K562 (cell line): ENCODE measurements at regions not wholly inside any gene's neighbourhood (a gene's known extent, or its start where the extent isn't known, plus 50 kb on each side); places are given as distances from the start of the nearest gene placed in this dataset.

Experiments
- ATAC-seq: fragments of 200-7000 bp; cut with Tn5 transposase; 3 replicates; pipeline ENCODE4 v1.9.1; 2020; ENCODE audit warnings: moderate library complexity
- BruUV-seq: library from RNA; stranded (reverse); fragments of 400-500 nt; replicated peaks from 2 replicates; lab custom pipeline; 2021; lab: Mats Ljungman, UMichigan
- CTCF ChIA-PET: fragments of 300-600 bp; formaldehyde crosslinking; extraction: SDS; loops from one replicate; lab custom pipeline; 2021; ENCODE audit warnings: low intra/inter-chr PET ratio; lab: Yijun Ruan, JAX
- POLR2A ChIA-PET: fragments of 300-600, 350-650 bp; sonication (Branson Sonifier 250); formaldehyde crosslinking; extraction: SDS; loops from one replicate; lab custom pipeline; 2021; ENCODE audit warnings: antibody characterized with exemption, inconsistent platforms; lab: Yijun Ruan, JAX
- DNase-seq, 4 experiments: peaks; one replicate each; pipeline versions ENCODE4 v3.0.0 to v3.0.0-alpha.2; 2011 to 2018; ENCODE audit warnings: low spot score in 3 of 4, mixed read lengths in 3 of 4; ENCODE audit errors: extremely low read depth in 1 of 4
- FAIRE-seq: peaks from 2 replicates; lab custom pipeline; 2011; peaks lifted over from hg19 to GRCh38; lab: Jason Lieb, UNC
- H2AFZ ChIP-seq: 2 replicates; pipeline ENCODE4 v1.6.0; 2011; ENCODE audit warnings: low read depth, low read length, control low read depth, inconsistent platforms
- H3K27ac ChIP-seq: fragments of 200-600 bp; 3 replicates; pipeline ENCODE4 v1.8.0; 2011; ENCODE audit warnings: low read depth, mild to moderate bottlenecking, control low read depth, inconsistent platforms, low read length, moderate library complexity, mixed read lengths; ENCODE audit errors: extremely low read depth
- H3K27me3 ChIP-seq, 2 experiments: fragments of 300-600 bp in 1 of 2; 2 replicates in 1 of 2; 3 replicates in 1 of 2; pipeline versions ENCODE4 v1.6.0 to v1.8.0; 2011; ENCODE audit warnings: inconsistent platforms in 2 of 2, low read length in 2 of 2, mild to moderate bottlenecking in 1 of 2, mixed read lengths in 1 of 2, moderate library complexity in 1 of 2; ENCODE audit not compliant: control insufficient read depth in 2 of 2, insufficient read depth in 2 of 2
- H3K36me3 ChIP-seq: fragments of 300-600 bp; 3 replicates; pipeline ENCODE4 v1.8.0; 2011; ENCODE audit warnings: mild to moderate bottlenecking, low read length, inconsistent platforms; ENCODE audit not compliant: control insufficient read depth, insufficient read depth
- H3K4me1 ChIP-seq, 2 experiments: fragments of 200-600 bp in 1 of 2; replicated peaks in 1 of 2; 2 replicates in 1 of 2; 3 replicates in 1 of 2; pipeline versions ENCODE4 v1.5.1 to v1.8.0; 2011; ENCODE audit warnings: inconsistent platforms in 2 of 2, low read length in 2 of 2, mild to moderate bottlenecking in 1 of 2, mixed read lengths in 1 of 2, moderate library complexity in 1 of 2; ENCODE audit not compliant: control insufficient read depth in 2 of 2, insufficient read depth in 2 of 2
- H3K4me2 ChIP-seq: 2 replicates; pipeline ENCODE4 v1.6.1; 2011; ENCODE audit warnings: low read length, control low read depth, inconsistent platforms, mixed read lengths; ENCODE audit not compliant: insufficient read depth
- H3K4me3 ChIP-seq: fragments of 200-600 bp; sonication (generic), shearing (Covaris generic); 2 replicates; pipeline ENCODE4 v1.5.1; 2016; ENCODE audit warnings: control low read depth, inconsistent platforms
- H3K79me2 ChIP-seq: fragments of 200-600 bp; 3 replicates; pipeline ENCODE4 v1.8.0; 2011; ENCODE audit warnings: low read length, inconsistent platforms; ENCODE audit not compliant: control insufficient read depth, insufficient read depth
- H3K9ac ChIP-seq, 2 experiments: 2 replicates each; pipeline versions ENCODE4 v1.6.0 to v1.6.1; 2011; ENCODE audit warnings: low read depth in 2 of 2, low read length in 2 of 2, control low read depth in 1 of 2, inconsistent platforms in 1 of 2, mild to moderate bottlenecking in 1 of 2, mixed read lengths in 1 of 2; ENCODE audit not compliant: insufficient read depth in 1 of 2
- H3K9me1 ChIP-seq: one replicate; pipeline ENCODE4 v1.6.0; 2011; ENCODE audit warnings: inconsistent platforms, mild to moderate bottlenecking, low read length, moderate library complexity; ENCODE audit not compliant: control insufficient read depth, insufficient read depth
- H3K9me3 ChIP-seq: replicated peaks from 2 replicates; pipeline ENCODE4 v1.5.1; 2011; ENCODE audit warnings: low read depth, low read length, inconsistent platforms; ENCODE audit not compliant: control insufficient read depth, insufficient read depth
- H4K20me1 ChIP-seq: replicated peaks from 2 replicates; pipeline ENCODE4 v1.6.1; 2011; ENCODE audit warnings: low read length, inconsistent platforms, mixed read lengths; ENCODE audit not compliant: control insufficient read depth, insufficient read depth
- BHLHE40 ChIP-seq: IDR thresholded peaks from 2 replicates; pipeline ENCODE4 v1.6.1; 2011; ENCODE audit warnings: low read length, improper control_type of control experiment
- MBD2 ChIP-seq: sonication (generic); IDR thresholded peaks from 2 replicates; pipeline ENCODE4 v1.6.1; 2016; ENCODE audit warnings: low read depth, borderline replicate concordance
- NRF1 ChIP-seq, 2 experiments: fragments of 450-650 bp; IDR thresholded peaks in 1 of 2; conservative IDR thresholded peaks in 1 of 2; 2 replicates each; pipeline ENCODE4 v1.6.1; 2014; ENCODE audit warnings: mild to moderate bottlenecking in 2 of 2
- PBX2 ChIP-seq, 2 experiments: IDR thresholded peaks in 1 of 2; conservative IDR thresholded peaks in 1 of 2; 2 replicates each; pipeline ENCODE4 v1.6.1; 2016; ENCODE audit warnings: low read depth in 2 of 2, mild to moderate bottlenecking in 1 of 2, missing compliant biosample characterization in 1 of 2, missing genetic modification characterization in 1 of 2, moderate library complexity in 1 of 2
- POLR3G ChIP-seq: IDR thresholded peaks from 2 replicates; pipeline ENCODE4 v1.6.1; 2011; ENCODE audit not compliant: insufficient read length, insufficient replicate concordance; ENCODE audit errors: extremely low read depth
- PYGO2 ChIP-seq: fragments of 450-650 bp; IDR thresholded peaks from 2 replicates; pipeline ENCODE4 v1.6.1; 2016; ENCODE audit warnings: mild to moderate bottlenecking, missing genetic modification characterization, moderate library complexity, missing compliant biosample characterization
- ZFP91 ChIP-seq: sonication (generic); formaldehyde crosslinking; IDR thresholded peaks from 2 replicates; pipeline ENCODE4 v1.8.0; 2022; ENCODE audit warnings: mild to moderate bottlenecking, missing genetic modification reagents
- ZNF146 ChIP-seq: IDR thresholded peaks from one replicate; pipeline ENCODE4 v1.6.1; 2018; ENCODE audit warnings: missing compliant biosample characterization; ENCODE audit not compliant: unreplicated experiment
- ZNF589 ChIP-seq: fragments of 200-800 bp; sonication (Bioruptor generic); IDR thresholded peaks from 2 replicates; pipeline ENCODE4 v1.6.1; 2016; ENCODE audit warnings: low read depth, missing genetic modification characterization, missing compliant biosample characterization
- ZNF639 ChIP-seq, 2 experiments: fragments of 200-800 bp in 1 of 2; sonication (Bioruptor generic) in 1 of 2; sonication (generic) in 1 of 2; formaldehyde crosslinking in 1 of 2; IDR thresholded peaks in 1 of 2; conservative IDR thresholded peaks in 1 of 2; 2 replicates each; pipeline versions ENCODE4 v1.5.0 to v1.6.1; 2016 to 2020; ENCODE audit warnings: missing compliant biosample characterization in 1 of 2, missing genetic modification characterization in 1 of 2, missing genetic modification reagents in 1 of 2
- ZNF76 ChIP-seq: fragments of 250-450 bp; sonication (Bioruptor Pico); IDR thresholded peaks from 2 replicates; pipeline ENCODE4 v1.4.0; 2020; ENCODE audit warnings: mild to moderate bottlenecking, moderate library complexity, borderline replicate concordance
- WGBS: fragments of 100-300 bp; shearing (Covaris generic); methylation state at CpG from one replicate; pipeline ENCODE4 v1.1.6; 2016; ENCODE audit warnings: low coverage, mixed read lengths; ENCODE audit not compliant: insufficient coverage; ENCODE audit errors: missing lambda C conversion rate; 5-methylcytosine and 5-hydroxymethylcytosine counted together
- in situ Hi-C: fragments of 300-500 bp; cut with MboI; formaldehyde crosslinking; loops from 4 replicates; pipeline ENCODE4 v1.15.0; 2018; ENCODE audit warnings: inconsistent platforms, mixed read lengths
- intact Hi-C: fragments of 100-400 bp; cut with micrococcal nuclease; formaldehyde crosslinking; loops from 2 replicates; pipeline ENCODE4 v1.14.2; 2022
- TF ChIP-seq, protein P1 (sequence below): fragments of 250-450 bp; sonication (Bioruptor Pico); IDR thresholded peaks from 2 replicates; pipeline ENCODE4 v1.4.0; 2020; ENCODE audit warnings: borderline replicate concordance

DNA sequence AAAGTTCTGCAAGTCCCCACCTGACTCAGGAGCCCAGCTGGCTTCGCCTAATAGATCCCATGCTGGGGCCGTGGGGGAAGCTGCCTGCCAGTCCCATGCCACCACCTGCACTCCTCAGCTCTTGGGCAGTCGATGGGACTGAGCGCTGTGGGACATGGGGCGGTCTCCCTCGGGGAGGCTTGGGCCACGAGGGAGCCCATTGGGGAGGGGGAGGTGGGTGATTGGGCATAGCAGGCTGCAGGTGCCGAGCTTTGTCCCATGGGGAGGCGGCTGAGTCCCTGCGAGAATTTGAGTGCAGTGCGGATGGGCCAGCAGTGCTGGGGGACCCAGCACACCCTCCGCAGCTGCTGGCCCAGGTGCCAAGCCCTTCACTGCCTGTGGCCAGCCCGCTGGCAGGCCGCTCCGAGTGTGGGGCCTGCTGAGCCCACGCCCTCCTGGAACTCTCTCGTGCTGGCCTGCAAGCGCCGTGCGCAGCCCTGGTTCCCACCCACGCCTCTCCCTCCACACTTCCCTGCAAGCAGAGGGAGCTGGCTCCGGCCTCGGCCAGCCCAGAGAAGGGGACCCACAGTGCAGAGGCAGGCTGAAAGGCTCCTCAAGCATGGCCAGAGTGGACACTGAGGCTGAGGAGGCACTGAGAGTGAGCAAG, 467.3 kb downstream of the IRS2 start:
- Histone ChIP-seq H3K27me3 (no peaks in the 10 kb centered on the region), H3K9me1 (no peaks in the 10 kb centered on the region), H3K9me3 (no peaks in the 10 kb centered on the region), H3K79me2 (no peaks in the 10 kb centered on the region), H3K27ac (no peak overlapping the region), H4K20me1 (no peaks in the 10 kb centered on the region), H2AFZ (no peak overlapping the region), H3K36me3 (no peaks in the 10 kb centered on the region), H3K4me2 (no peak overlapping the region), H3K4me1 (no peaks in the 10 kb centered on the region), H3K4me3 (no peak overlapping the region), H3K9ac (no peak overlapping the region)
- FAIRE-seq: no peak
- intact Hi-C loops (no loop called here), in situ Hi-C loops (no loop called here)
- CTCF ChIA-PET: no interaction called here
- WGBS: 4% methylated on average over 15 of the region's 23 CpGs
- ATAC-seq: no peak
- DNase-seq: no peak
- POLR2A ChIA-PET: no interaction called here
- TF ChIP-seq PYGO2 (tag) (no peak), MBD2 (no peak), BHLHE40 (no peak), POLR3G (no peak), ZNF639 (CRISPR knock-in tag; conservative IDR thresholded peaks at IDR 0.05 in 1 of 2, IDR thresholded peaks at IDR 0.05 in 1 of 2) (no peak), ZFP91 (CRISPR knock-in tag) (no peak), ZNF76 (CRISPR knock-in tag) (no peak), PBX2 (CRISPR knock-in tag; IDR thresholded peaks at IDR 0.05; ENCODE audit: low read depth) (no peak), PBX2 (tag; conservative IDR thresholded peaks at IDR 0.05; ENCODE audit: low read depth) (no peak), ZNF589 (no peak), NRF1 (conservative IDR thresholded peaks at IDR 0.05 in 1 of 2, IDR thresholded peaks at IDR 0.05 in 1 of 2) (no peak), ZNF146 (CRISPR knock-in tag) (no peak)
- TF ChIP-seq, protein P1, sequence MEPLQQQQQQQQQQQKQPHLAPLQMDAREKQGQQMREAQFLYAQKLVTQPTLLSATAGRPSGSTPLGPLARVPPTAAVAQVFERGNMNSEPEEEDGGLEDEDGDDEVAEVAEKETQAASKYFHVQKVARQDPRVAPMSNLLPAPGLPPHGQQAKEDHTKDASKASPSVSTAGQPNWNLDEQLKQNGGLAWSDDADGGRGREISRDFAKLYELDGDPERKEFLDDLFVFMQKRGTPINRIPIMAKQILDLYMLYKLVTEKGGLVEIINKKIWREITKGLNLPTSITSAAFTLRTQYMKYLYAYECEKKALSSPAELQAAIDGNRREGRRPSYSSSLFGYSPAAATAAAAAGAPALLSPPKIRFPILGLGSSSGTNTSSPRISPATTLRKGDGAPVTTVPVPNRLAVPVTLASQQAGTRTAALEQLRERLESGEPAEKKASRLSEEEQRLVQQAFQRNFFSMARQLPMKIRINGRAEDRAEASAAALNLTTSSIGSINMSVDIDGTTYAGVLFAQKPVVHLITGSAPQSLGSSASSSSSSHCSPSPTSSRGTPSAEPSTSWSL (CRISPR knock-in tag): no peak
- no TSS peak for BruUV-seq
